HG02623 (cell line): ENCODE measurements at regions not wholly inside any gene's neighbourhood (a gene's known extent, or its start where the extent isn't known, plus 50 kb on each side); places are given as distances from the start of the nearest gene placed in this dataset.
"Not testable (repeated sequence)": the region's sequence is repeated elsewhere in the genome, so short reads cannot be mapped to it uniquely, and the experiment has no call there.

Source experiments
- ATAC-seq: cut with Tn5 transposase; IDR thresholded peaks from one replicate; pipeline ENCODE4 v1.9.1; 2021; ENCODE audit warnings: moderate library complexity; ENCODE audit not compliant: unreplicated experiment

DNA sequence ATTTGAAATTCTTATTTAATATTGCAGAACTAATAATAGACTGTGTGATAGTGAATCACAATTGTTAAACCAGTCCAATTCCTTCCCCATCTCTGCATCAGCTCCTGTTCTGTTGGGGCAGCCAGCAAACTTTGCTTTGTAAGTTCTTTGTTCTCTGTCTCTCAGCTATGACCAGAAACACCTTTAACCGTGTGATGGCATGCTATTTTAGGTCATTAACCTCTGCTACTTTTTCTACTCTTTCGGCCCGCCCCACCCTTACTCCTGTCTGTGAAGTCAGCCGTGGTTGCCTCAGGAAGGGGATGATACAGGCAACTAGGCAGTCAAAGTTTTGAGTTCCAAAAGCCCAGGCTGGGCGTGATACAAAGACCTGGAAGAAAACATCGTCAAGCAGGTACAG lies 51.3 kb upstream of the EGFL6 start:
- ATAC-seq: no peak

DNA sequence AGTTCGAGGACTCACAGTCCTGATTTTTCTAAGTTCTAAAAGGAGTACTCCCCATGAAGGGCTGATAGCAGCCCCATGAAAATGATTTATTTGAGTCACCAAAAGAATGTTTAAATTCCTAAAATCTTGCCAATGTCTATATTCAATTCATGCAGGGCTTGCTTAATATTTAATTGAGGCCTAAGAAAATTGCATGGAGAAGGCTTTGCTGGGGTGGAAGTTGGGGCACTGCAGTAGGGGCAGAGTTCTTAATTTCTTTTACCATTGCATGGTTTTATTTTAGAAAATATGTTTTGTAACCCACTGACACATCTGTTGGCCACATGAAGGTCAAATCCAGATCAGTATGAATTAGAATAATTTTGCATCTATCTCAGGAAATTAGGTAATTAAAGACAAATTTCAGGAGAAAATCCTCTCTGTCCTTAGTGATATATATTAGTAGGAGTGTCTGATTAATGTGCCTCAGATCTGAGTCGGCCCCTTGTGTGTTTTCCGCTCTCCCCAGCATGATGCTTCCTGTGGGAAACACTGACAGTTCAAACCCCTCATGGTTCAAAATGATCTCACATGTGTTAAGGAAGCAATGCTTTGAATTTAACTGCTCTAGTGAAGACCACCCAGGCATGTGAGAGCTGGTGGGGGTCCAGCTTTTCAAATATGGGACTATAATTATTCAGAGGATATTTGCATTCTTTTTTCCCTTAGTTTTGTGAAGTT lies 54.0 kb upstream of the EGFL6 start:
- no peak for ATAC-seq

DNA sequence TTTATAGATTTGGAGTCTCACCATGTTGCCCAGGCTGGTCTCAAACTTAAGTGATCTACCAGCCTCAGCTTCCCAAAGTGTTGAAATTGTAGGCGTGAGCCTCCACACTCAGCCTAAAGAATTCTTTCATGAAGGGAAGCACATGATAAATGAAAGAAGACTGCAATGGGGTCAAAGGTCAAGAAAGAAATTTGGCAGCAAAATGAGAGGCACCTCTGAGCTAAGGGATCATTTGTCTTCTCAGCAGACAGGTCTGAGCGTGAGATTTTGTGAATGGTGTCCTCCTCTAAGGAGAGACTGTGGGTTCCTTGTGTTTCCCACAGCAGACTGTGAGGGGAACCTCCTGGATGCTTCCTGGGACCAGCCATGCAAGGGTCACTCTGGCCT lies 57.5 kb upstream of the EGFL6 start:
- ATAC-seq: no peak

DNA sequence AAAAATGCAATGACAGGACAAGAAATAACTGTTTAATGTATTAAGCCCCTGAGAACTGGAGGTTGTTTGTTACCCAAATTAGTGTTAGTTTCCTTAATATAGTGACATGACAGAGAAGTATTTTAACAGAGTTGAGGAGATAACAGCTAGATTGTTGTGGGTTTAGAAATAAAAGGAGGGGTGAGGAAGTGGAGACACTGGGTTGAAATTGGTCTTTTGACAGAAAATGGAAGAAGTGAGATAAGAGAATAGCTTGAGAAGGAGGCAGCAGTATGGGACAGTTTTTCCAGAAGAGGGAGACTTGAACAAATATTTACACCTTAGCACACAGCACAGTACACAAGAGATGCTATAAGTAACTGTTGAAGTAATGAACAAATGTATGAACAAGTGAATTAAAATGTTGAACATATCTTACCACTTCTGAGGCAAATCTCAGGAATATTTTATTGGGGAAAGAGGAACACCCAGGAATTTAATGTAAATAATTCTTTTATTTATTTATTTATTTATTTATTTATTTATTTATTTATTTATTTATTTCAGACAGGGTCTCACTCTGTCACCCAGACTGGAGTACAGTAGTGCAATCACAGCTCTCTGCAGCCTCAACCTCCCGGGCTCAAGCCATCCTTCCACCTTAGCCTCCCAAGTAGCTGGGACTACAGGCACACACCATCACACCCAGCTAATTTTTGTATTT lies 58.0 kb upstream of the EGFL6 start:
- no peak for ATAC-seq

DNA sequence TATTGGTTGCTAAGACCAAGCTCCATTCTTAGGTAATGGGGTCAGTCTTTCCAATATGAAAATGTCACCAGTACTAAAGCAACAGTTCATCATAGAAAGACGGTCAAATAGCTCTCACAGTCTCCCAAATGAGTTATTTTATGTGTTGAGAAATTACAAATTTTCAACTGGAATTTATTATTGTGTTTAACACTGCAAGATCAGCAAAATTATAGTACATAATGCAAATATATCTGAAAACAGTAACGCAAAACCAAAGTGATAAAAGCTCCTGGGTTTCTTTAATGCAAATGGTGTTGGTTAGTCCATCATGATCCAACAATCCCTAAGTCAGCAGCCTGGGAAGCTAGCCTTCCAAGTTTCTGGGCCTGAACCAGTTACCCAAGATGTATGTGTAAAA lies 61.5 kb upstream of the EGFL6 start:
- ATAC-seq: no peak

DNA sequence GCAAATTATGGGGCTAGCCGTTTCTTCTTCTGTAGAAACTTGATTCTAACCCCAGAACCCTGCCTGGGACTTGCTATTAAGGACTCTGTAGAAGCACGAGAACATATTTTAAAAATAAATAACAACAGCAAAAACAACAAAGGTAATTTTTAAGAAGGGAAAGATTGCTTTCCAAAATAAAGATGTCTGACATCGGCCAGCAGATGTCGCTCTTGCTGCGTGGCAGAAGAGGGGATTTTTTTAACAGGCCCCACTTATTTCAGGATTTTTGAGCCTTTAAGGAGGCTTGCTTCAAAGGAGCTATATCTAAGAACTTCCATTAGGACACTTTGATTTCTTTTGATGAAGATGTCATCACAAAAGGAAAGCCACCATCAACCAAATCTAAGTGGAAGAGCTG lies 62.8 kb upstream of the EGFL6 start:
- ATAC-seq: no peak

DNA sequence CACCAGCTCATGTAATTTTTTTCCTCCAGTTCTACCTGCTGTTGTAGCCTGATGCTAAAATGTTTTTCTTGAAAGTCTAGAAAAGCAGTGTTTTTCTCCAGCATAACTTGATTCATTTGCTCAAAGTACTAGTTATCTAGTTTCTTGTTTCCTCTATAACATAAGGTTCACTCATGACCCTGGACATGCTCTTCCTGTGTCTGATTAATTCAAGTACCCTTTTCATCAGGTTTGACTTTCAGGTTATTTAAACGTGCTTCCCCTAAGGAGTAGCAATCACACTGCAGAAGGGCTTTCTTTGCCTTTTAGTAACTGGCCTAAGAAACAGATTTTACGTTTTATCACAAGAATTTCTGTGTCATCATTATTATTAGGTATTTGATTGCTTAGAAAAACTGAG lies 66.8 kb upstream of the EGFL6 start:
- no peak for ATAC-seq

DNA sequence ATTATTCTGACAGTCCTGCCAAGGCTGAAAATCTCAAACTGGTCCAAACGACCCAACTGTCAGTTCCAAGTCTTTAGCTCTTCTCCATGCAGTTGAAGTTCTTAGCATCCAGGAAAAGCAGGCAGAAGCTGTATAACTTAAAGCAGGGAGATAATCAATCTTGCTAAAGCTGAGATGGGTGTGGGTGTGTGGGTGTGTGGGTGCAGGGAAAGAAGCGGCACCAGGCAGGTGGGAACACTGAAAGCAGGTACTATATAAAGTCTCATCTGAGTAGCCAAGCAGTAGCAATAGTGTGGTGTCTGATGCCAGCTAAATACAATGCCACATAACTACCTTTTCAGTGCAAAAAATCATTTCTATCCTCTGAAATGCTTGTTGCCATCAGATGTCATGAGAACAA lies 69.7 kb upstream of the EGFL6 start:
- no peak for ATAC-seq

DNA sequence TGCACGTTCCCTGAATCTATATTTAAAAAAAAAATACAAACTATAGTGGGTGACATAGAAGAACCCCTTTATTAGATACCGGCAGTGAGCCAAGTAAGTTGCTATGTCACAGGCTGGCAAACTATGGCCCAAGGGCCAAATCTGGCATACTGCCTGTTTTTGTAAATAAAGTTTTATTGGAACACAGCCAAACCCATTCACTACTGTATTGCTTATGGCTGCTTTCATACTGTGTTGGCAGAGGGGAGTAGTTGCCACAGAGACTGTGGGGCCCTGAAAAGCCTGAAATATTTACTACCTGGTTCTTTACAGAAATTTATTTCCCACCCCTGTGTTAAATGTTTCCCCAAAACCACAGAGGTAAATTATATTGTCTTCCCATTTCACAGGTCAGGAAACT lies 71.2 kb upstream of the EGFL6 start:
- ATAC-seq: no peak

DNA sequence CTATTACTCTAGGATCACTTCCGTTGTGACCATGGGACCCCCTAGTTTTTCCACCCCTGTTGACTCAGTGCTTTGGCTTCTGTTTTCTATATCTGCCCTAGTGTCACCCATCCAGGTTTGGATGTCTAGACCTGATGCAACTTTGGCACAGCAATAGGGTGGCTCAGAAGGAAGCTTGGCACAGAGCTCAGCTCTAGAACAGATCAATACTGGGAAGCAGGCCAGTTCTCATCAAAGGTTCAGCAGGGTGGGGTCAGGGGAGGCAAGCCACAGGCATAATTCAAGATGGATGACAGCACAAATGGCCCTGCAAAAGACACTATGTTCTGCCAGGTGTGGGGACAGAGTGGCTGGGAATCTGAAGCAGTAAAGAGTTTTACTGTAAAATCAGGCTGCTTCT lies 74.2 kb upstream of the EGFL6 start:
- ATAC-seq: no peak

DNA sequence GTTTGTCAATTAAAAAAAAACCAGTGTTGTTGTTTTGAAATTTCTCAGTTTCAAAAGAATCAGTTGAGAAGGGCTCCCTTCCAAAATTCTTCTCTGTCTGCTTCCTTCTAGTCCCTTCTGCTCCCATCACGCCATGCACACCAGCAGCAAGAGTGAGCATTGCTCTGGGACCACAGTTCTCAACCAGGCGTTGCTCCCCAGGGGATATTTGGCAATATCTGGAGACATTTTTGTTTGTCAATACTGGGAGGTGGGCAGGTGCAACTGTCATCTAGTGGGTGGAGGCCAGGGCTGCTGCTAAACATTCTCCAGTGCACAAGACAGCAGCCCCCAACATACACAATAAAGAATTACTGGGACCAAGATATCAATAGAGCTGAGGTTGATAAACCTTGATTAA lies 74.8 kb upstream of the EGFL6 start:
- no peak for ATAC-seq

DNA sequence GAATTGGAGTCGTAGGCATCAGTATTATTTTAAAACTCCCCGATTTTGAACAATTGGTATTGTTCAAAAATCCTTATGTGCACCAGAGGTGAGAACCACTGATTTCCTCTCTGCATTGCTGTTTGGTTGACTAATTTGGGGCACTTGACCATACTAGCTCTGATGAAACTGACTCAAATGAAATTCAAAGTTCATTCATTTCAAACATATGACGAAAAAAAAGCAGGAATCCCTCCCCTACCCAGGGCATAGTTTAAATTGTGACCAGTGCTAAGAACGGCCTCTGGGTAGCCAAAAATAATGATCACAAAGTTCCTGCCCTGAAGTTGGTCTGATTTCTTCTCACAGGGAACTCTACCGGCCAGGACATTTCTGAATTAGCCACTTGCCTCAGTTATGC lies 75.7 kb upstream of the EGFL6 start:
- no peak for ATAC-seq

DNA sequence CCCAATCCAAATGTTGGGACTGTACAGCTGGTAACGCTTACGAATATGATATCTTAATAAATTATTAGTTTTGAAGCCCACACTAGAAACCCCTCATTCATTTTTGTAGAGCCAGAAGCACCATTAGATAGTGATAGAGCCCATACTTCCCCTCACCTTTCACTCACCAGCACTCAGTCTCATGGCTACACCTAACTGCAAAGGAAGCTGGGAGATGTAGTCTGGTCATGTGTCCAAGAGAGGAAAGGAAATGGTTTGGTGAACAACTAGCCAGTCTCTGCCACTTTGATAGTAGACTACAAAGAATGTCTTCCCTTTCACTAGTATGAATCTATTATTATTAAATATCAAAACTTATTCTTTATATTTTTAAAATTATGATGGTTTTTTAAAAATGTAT lies 77.1 kb upstream of the EGFL6 start:
- no peak for ATAC-seq

DNA sequence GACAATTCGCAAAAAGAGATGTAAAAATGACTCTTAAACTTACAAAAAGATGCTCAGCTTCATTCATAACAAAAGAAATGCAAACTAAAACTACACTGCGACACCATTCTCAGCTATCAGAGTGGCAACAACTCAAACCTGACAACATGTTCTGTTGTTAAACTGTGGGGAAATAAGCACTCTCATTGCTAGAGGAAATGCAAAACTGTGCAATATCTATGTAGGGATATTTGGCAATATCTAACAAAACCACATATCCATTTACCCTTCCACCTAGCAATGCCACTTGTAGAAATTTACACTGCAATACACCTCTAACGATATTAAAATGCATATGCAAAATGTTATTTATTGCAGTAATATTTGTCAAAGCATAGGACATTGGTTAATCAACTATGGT lies 78.3 kb upstream of the EGFL6 start:
- ATAC-seq: no peak

DNA sequence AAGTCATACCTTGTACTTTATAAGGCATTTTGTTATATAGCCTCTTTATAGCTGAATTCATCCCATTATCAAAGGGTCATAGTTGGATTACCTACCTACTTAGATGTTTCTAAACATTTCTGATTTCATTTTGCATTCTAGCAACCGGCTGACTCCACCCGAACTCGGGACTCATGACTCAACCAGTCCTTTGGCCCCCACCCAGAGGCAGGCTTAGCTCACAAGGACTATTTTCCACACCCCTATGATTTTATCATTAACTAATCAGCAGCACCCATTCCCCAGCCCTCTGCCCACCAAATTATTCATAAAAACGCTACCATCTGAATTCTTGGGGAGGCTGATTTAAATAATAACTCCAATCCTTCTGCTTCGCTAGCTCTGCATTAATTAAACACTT lies 79.9 kb upstream of the EGFL6 start:
- ATAC-seq: no peak

DNA sequence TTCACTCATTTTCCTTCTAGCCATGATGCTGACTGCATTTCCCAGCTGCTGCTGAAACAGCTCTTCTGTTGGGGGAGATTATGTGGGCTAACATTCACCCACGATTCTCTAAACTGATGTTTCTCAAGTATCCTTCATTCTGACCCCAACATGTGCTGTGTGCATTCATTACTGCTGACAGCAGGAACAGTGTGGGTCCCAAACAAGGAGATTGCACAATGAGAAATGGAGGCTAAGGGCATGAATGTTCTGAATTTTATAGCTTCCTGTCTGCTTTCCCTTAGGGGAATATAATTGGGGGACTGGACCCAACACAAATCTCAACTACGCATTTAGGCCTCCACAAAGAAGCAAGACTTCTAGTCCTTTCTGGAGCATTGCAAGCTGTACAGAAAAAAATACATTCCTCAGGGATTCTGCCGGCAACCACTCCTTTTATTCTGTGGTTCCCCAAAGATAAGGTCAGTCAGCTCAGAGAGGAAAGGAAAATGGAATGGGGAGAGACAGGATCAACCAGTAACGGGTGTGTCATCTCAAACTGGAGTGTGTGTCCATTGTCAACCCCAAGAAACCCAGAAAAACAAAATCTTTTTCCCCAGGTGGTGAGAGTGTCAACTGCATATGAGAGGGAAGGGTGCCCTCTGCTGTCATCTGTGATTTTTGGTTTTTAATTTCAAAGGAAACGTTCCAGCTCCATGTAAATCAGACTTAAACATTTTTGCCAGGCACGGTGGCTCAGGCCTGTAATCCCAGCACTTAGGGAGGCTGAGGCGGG lies 81.5 kb upstream of the EGFL6 start:
- ATAC-seq: no peak

DNA sequence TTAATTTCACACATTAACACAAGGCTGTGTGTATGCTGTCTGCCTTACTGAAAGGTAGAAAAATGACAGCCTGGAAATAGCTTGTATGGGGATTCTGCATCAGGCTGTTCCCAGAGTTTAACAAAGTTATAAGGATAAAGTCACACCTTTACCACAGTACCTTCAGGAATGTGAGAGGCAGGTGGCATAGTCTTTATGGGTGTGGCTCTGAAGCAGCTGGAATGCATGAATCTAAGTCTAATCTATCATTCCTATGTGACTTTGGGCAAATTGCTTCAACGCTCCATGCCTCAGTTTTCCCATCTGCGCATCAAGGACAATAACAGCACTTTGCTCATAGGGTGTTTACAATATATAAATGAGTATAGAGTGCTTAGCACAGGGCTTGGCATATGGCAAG lies 84.2 kb upstream of the EGFL6 start:
- no peak for ATAC-seq

DNA sequence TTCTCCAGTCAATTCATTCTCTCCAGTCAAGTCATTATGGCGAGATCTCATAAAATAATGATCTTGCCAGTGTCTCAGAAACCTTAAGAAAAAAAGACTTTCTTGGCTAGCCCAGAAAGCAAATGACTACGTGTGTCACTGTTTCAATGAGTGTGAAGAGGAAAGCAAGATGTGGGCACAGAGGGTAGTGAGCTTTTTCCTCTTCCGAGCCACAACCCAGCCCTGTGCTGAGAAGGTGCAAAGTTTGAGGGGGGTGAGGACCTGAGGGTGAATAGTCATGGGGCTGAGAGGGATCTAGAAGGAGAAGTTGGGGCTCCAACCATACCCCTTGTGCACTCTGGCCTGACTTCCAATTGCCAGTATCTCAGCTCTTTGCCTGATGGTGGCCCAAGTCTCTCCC lies 85.6 kb upstream of the EGFL6 start:
- ATAC-seq: no peak

DNA sequence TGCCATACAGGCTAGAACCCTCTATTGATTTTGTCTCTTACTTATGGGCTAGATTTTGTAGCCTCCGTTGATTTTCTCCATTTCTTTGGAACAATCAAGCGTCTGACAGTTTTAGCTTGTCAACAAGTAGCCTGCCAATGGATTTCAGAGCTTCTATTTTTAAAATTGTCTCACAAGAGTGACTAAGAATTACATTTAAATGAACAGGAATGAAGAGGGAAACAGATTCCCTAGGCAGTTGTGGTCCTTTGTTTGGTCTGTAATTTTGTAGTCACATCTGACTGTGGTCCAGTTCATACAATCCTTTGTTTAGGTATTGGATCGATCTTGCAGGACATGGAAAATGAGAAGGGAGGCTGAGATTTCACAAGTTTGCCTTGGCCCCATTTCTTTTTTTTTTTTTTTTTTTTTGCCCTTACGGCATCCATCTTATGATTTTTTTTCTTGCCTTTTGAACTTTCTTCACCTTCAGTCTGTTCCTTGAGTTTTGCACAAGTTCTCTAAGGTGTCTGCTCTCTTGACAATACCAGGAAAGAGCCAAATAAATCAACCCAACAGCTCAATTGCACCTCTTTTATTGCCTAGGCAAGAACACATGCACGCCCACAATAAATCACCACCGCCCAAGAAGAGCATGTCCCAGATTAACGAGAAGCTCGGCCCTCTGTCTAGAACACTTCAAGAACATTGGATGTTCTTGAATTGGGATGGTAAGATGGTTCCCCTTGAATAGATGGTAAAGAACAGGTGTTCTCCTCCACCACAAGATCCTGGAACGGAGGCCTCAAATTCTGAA lies 86.5 kb upstream of the EGFL6 start:
- no peak for ATAC-seq

DNA sequence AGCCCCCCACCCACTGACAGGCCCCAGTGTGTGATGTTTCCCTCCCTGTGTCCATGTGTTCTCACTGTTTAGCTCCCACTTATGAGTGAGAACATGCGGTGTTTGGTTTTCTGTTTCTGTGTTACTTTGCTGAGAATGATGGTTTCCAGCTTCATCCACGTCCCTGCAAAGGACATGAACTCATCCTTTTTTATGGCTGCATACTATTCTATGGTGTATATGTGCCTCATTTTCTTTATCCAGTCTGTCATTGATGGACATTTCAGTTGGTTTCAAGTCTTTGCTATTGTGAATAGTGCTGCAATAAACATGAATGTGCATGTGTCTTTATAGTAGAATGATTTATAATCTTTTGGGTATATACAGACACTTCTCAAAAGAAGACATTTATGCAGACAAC lies 88.6 kb upstream of the EGFL6 start:
- not testable (repeated sequence) for ATAC-seq

DNA sequence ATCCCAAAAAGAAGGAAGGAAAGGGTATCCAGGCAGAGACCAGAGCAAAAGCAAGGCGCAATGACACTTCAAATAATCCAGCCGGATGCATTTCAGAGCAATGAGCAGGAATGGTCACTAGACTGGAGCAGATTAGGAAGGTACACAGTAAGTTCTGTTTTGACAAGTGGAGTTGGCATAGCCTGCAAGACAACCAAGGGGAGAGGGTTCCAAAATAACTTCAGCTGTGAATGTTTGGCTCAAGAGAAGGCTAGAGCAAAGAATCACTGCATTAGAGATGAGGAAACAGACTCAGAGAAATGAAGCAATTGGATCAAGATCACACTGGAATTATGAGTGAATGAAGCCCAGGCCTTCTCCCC lies 90.0 kb upstream of the EGFL6 start:
- no peak for ATAC-seq
